Liver (tissue), 7 donors: ENCODE measurements at regions not wholly inside any gene's neighbourhood (a gene's known extent, or its start where the extent isn't known, plus 50 kb on each side); places are given as distances from the start of the nearest gene placed in this dataset.

ENCODE experiments used
- DNase-seq: peaks from one replicate; pipeline ENCODE4 v3.0.0-alpha.2; 2017; ENCODE audit warnings: low spot score
- H3K27ac ChIP-seq, 2 donors: one replicate each; pipeline ENCODE4 v1.7.0; 2013; ENCODE audit warnings: inconsistent platforms in 2 of 2, low read length in 2 of 2, control low read depth in 1 of 2, low read depth in 1 of 2, mild to moderate bottlenecking in 1 of 2
- H3K27me3 ChIP-seq, 4 donors: one replicate each; pipeline versions ENCODE4 v1.6.1 to v1.7.0; 2013; ENCODE audit warnings: low read length in 3 of 4, inconsistent platforms in 1 of 4, mild to moderate bottlenecking in 1 of 4, moderate library complexity in 1 of 4; ENCODE audit not compliant: control insufficient read depth in 4 of 4, insufficient read depth in 4 of 4
- H3K36me3 ChIP-seq, 4 donors: one replicate each; pipeline versions ENCODE4 v1.6.1 to v1.7.0; 2013; ENCODE audit warnings: low read length in 3 of 4, mild to moderate bottlenecking in 3 of 4, low read depth in 1 of 4, moderate library complexity in 1 of 4; ENCODE audit not compliant: control insufficient read depth in 4 of 4, insufficient read depth in 3 of 4
- H3K4me1 ChIP-seq, 4 donors: one replicate each; pipeline versions ENCODE4 v1.6.1 to v1.7.0; 2013; ENCODE audit warnings: low read length in 3 of 4, mild to moderate bottlenecking in 3 of 4, moderate library complexity in 1 of 4; ENCODE audit not compliant: control insufficient read depth in 4 of 4, insufficient read depth in 4 of 4
- H3K4me3 ChIP-seq, 3 donors: one replicate each; pipeline versions ENCODE4 v1.6.1 to v1.7.0; 2013; ENCODE audit warnings: low read length in 3 of 3, control low read depth in 1 of 3, low read depth in 1 of 3, mild to moderate bottlenecking in 1 of 3
- H3K9ac ChIP-seq, 2 donors: one replicate each; pipeline ENCODE4 v1.7.0; 2013; ENCODE audit warnings: low read length in 2 of 2, mild to moderate bottlenecking in 2 of 2, moderate library complexity in 2 of 2, control low read depth in 1 of 2, low read depth in 1 of 2
- H3K9me3 ChIP-seq, 4 donors: one replicate each; pipeline versions ENCODE4 v1.6.1 to v1.7.0; 2013; ENCODE audit warnings: low read length in 3 of 4; ENCODE audit not compliant: control insufficient read depth in 4 of 4
- EGR1 ChIP-seq, 2 donors: IDR thresholded peaks; 2 replicates each; pipeline ENCODE4 v1.6.1; 2016 to 2018; ENCODE audit warnings: antibody characterized with exemption in 2 of 2, low read depth in 2 of 2
- FOXA1 ChIP-seq: IDR thresholded peaks from 2 replicates; pipeline ENCODE4 v1.6.1; 2016; ENCODE audit warnings: antibody characterized with exemption
- FOXA2 ChIP-seq: IDR thresholded peaks from 2 replicates; pipeline ENCODE4 v1.6.1; 2016; ENCODE audit warnings: antibody characterized with exemption
- GABPA ChIP-seq, 2 donors: IDR thresholded peaks in 1 of 2; conservative IDR thresholded peaks in 1 of 2; 2 replicates each; pipeline ENCODE4 v1.6.1; 2016; ENCODE audit warnings: antibody characterized with exemption in 2 of 2, mild to moderate bottlenecking in 1 of 2, moderate library complexity in 1 of 2
- HNF4A ChIP-seq, 2 donors: conservative IDR thresholded peaks; 2 replicates each; pipeline ENCODE4 v1.6.1; 2016; ENCODE audit warnings: antibody characterized with exemption in 2 of 2, mild to moderate bottlenecking in 2 of 2
- HNF4G ChIP-seq: IDR thresholded peaks from 2 replicates; pipeline ENCODE4 v1.6.1; 2016; ENCODE audit warnings: antibody characterized with exemption
- JUND ChIP-seq, 2 donors: IDR thresholded peaks; 2 replicates each; pipeline ENCODE4 v1.6.1; 2016; ENCODE audit warnings: antibody characterized with exemption in 2 of 2
- MAX ChIP-seq: IDR thresholded peaks from 2 replicates; pipeline ENCODE4 v1.6.1; 2016; ENCODE audit warnings: antibody characterized with exemption
- NR2F2 ChIP-seq: IDR thresholded peaks from 2 replicates; pipeline ENCODE4 v1.6.1; 2016; ENCODE audit warnings: antibody characterized with exemption
- RAD21 ChIP-seq, 2 donors: IDR thresholded peaks; 2 replicates each; pipeline ENCODE4 v1.6.1; 2016; ENCODE audit warnings: antibody characterized with exemption in 2 of 2, mild to moderate bottlenecking in 2 of 2
- REST ChIP-seq: IDR thresholded peaks from 2 replicates; pipeline ENCODE4 v1.6.1; 2016; ENCODE audit warnings: antibody characterized with exemption, mild to moderate bottlenecking
- RXRA ChIP-seq, 2 donors: IDR thresholded peaks; 2 replicates each; pipeline ENCODE4 v1.6.1; 2017 to 2018; ENCODE audit warnings: antibody characterized with exemption in 2 of 2, mild to moderate bottlenecking in 1 of 2
- SP1 ChIP-seq: IDR thresholded peaks from 2 replicates; pipeline ENCODE4 v1.6.1; 2018; ENCODE audit warnings: antibody characterized with exemption, mild to moderate bottlenecking
- TAF1 ChIP-seq: conservative IDR thresholded peaks from 2 replicates; pipeline ENCODE4 v1.6.1; 2016; ENCODE audit warnings: antibody characterized with exemption, mild to moderate bottlenecking
- YY1 ChIP-seq: IDR thresholded peaks from 2 replicates; pipeline ENCODE4 v1.6.1; 2016; ENCODE audit warnings: antibody characterized with exemption, mild to moderate bottlenecking
- ZBTB33 ChIP-seq: IDR thresholded peaks from 2 replicates; pipeline ENCODE4 v1.6.1; 2016; ENCODE audit warnings: antibody characterized with exemption
- WGBS: extraction: QIAGEN DNeasy Blood & Tissue Kit; methylation state at CpG from one replicate; pipeline ENCODE4 v1.1.7; 2013; 5-methylcytosine and 5-hydroxymethylcytosine counted together
- TF ChIP-seq, protein P1 (sequence below): IDR thresholded peaks from 2 replicates; pipeline ENCODE4 v1.6.1; 2016; ENCODE audit warnings: antibody characterized with exemption
- donor health status: healthy.
- donor health status: healthy.
- donor health status: healthy.
- donor health status: healthy.

DNA sequence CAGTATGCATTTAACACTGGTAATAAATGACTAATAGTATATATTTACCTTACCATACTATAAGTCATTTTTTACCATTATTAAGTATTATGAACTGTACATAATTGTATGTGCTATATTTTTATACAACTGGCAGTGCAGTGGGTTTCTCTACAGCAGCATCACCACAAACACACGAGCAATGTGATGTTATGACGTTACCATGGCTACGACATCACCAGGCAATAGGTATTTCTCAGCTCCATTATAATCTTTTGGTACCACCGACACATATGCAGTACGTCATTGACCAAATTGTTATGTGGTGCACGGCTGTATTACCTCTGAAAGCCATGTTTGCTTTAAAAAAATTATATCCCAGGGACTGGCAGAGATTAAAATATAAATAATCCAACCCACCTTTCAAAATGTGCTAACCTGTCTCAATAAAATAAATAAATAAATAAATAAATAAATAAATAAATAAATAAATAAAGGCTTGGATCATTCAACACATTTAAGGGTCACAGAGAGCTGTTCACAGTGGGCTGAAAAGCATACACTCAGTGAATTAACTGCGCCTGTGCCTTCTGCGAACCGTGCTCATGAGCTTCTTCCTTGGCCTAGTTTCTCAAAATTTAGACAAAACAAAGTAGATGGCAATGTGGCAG lies 121.4 kb upstream of the SLC35F3 start:
- no peaks in the 10 kb centered on the region for H3K27me3 ChIP-seq
- H3K9ac ChIP-seq, result no peak overlapping the region
- TF ChIP-seq FOXA2, result no peak
- TF ChIP-seq EGR1 (IDR thresholded peaks at IDR 0.05; ENCODE audit: low read depth in 2 of 2), result no peak
- no peak for TF ChIP-seq RXRA (IDR thresholded peaks at IDR 0.05)
- no peak for TF ChIP-seq TAF1
- no peak for TF ChIP-seq MAX
- TF ChIP-seq HNF4G, result no peak
- DNase-seq, result no peak
- H3K4me3 ChIP-seq, result no peak overlapping the region
- no peaks in the 10 kb centered on the region for H3K9me3 ChIP-seq
- no peaks in the 10 kb centered on the region for H3K4me1 ChIP-seq
- 93% methylated on average over 9 of the region's 9 CpGs for WGBS
- H3K27ac ChIP-seq, result no peak overlapping the region
- no peaks in the 10 kb centered on the region for H3K36me3 ChIP-seq

DNA sequence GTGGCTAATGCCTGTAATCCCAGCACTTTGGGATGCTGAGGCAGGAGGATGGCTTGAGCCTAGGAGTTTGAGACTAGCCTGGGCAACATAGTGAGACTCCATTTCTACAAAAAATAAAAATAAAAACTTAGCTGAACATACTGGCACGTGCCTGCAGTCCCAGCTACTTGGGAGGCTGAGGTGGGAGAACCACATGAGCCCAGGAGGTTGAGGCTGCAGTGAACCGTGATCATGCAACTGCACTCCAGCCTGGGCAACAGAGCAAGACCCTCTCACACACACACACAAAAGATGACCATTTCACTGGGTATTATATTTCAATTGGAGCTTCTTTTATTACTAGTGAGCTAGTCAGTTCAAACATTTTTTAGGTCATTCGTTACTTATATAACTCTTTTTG lies 116.9 kb upstream of the SLC35F3 start:
- no peaks in the 10 kb centered on the region for H3K27me3 ChIP-seq
- H3K27ac ChIP-seq, result no peak overlapping the region
- TF ChIP-seq YY1, result no peak
- no peak for TF ChIP-seq REST
- TF ChIP-seq HNF4G, result no peak
- no peak for TF ChIP-seq TAF1
- no peak for TF ChIP-seq RAD21 (IDR thresholded peaks at IDR 0.05)
- no peak for TF ChIP-seq FOXA2
- no peak for TF ChIP-seq MAX
- no peak for TF ChIP-seq GABPA (IDR thresholded peaks at IDR 0.05 in 1 of 2, conservative IDR thresholded peaks at IDR 0.05 in 1 of 2)
- TF ChIP-seq JUND (IDR thresholded peaks at IDR 0.05), result no peak
- TF ChIP-seq, protein P1, sequence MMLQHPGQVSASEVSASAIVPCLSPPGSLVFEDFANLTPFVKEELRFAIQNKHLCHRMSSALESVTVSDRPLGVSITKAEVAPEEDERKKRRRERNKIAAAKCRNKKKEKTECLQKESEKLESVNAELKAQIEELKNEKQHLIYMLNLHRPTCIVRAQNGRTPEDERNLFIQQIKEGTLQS, result no peak
- no peak for TF ChIP-seq FOXA1
- TF ChIP-seq HNF4A (conservative IDR thresholded peaks at IDR 0.05), result no peak
- TF ChIP-seq ZBTB33, result no peak
- no peak for TF ChIP-seq NR2F2
- no peak for TF ChIP-seq SP1
- no peaks in the 10 kb centered on the region for H3K9me3 ChIP-seq
- no peak overlapping the region for H3K4me3 ChIP-seq
- H3K36me3 ChIP-seq, result no peaks in the 10 kb centered on the region
- DNase-seq, result no peak
- H3K4me1 ChIP-seq, result no peaks in the 10 kb centered on the region
- no peak overlapping the region for H3K9ac ChIP-seq
- WGBS, result 87% methylated on average over 3 of the region's 3 CpGs
